Right kidney (tissue), 1 donor: ENCODE measurements at regions not wholly inside any gene's neighbourhood (a gene's known extent, or its start where the extent isn't known, plus 50 kb on each side); places are given as distances from the start of the nearest gene placed in this dataset.

Experiments
- DNase-seq: peaks from one replicate; pipeline ENCODE4 v3.0.0-alpha.2; 2016

GRCh38 chr12:42663621-42664020, 74.1 kb upstream of the PRICKLE1 start:
- no peak for DNase-seq

DNA sequence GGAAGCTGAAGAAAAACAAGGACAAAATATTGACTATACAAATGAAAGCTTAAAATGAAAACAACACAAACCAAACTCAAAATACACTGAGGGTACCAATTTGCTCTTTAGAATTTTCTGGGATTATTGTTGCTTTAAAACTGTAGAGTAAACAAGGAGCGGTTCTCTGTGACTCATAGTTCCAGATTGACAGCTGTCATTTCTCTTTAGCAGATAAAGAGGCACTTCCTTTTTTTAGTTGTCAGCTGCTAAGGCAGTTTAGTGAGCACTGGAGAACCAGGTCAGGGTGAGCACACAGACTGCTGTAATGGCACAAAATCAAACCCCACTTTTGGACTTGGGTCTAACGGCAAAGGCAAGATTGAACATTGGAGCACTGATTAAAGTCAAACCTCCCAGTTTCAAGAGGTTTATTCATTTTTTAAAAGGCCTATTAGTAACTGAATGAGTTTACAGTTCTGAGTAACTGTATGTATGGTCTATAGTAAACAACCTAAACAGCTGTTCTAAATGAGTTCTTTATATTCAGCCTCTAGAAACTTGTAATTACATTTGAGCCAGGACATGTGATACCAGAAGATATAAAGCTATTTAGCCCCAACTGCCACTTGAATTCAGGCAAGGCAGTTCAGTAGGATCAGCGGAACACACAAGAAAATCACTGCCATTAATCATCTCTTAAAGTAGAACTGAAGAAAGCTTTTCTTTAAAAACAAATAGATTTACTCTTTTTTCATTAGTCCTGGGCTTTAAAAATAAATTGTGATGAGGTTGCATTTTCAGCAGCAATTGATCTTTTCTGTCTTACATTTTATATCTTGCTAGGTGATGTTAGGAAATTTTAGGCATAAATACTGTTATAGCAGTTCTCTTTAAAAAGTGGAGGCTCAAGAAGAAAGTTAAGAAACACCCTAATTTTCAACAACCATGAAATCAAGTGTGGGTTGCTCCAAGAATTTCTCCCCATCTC, 71.7 kb upstream of the PRICKLE1 start:
- no peak for DNase-seq

DNA sequence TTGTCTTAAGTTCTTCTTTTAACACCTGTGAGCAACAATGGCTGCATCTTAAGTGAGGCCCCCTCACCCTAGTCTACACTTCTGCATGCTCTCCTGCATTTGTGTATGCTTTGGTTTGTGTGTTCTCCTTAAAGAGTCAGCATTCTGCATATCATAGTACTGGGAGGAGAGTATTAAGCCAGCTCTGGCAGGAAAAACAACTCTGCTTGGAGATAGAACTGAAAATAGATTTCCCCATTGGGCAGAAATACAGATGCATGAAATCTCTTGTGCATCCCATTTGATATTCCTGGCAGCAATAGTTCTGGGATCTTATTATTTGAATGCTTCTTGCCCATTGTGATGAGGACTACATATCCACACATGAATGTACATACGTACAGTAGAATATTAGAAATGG, 70.6 kb upstream of the PRICKLE1 start:
- no peak for DNase-seq

DNA sequence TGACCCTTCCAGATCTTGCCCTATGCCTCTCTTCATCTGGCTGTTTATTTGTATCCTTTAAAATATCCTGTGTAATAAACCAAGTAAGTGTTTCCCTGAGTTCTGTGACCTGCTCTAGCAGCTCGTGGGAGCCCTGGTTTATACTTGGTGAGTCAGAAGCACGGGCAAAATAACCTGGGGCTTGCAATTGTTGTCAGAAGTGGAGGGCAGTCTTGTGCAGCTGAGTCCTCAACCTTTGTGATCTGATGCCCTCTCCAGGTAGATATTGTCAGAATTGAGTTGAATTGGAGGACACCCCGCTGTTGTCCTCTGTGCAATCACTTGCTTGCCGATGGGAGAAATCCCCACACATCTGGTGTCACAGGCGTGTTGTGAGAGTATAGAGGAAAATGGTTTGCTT, 62.5 kb upstream of the PRICKLE1 start:
- no peak for DNase-seq

DNA sequence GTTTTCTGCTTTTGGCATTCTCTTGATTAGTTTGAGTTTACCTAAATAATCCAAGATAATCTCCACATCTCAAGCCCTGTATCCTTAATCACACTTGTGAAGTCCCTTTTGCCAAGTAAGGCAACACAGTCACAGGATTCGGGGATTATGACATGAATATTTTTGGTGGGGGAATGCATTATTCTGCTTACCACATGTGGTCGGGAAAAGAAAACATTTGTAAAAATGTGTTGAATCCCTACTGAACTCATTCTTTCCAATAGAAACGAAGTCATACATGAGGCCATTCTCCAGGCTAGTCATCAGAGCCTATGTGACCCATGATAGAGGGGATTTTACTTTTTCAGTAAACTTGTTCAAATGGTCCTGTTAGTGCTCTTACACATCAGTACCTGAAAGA, 58.5 kb upstream of the PRICKLE1 start:
- no peak for DNase-seq

DNA sequence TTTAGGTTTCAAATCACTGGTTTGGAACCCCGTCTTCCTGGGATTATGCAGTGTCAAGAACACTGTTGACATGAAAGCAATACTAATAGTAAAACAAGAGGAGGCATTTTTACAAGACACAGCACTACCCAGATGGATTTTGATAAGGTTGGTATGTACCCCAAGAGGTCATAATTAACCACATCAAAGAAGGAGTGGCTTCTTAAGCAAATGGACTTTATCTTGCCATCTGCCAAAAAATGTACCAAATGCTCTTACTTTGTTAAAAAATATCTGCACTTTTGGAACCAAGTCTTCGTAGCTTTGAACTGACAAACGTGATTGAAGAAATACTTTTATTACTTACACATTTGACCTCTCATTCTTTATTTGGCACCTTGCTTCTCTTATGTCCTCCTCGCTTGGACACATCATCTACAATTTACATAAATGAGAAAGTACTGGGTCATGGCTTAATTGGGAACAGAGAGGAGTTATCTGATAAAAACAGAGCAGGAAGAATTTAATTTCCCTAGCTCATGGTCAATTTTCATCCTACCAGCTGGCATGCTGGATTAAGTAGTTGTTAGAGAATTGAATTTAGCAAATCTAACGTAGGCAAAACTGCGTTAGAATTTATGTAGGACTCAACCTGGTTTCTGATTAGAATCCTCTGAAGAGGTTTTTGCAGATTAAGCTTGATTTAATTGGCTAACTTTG, 54.5 kb upstream of the PRICKLE1 start:
- DNase-seq, result no peak

- DNase-seq, result no peak
Measured at GRCh38 chr12:42641221-42641885, 51.8 kb upstream of the PRICKLE1 start.

DNA sequence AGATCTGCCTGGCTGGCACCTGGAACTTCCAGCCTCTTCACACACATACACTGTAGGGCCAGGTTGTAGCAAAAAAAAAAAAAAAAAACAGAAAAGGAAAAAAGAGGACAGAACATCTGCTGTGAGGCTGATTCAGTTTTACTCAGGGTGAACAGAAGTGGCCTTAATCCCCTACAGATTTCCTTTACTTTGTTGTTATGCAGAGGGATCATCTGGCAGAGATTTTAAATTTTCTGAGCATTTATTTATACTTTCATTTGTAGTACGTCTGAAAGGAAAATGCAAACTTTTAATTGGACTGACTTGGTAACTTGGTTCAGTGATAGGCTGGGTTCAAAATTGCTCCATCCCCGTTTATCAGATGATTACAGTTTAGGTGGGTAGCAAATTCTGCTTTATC, 50.8 kb upstream of the PRICKLE1 start:
- DNase-seq, result no peak

DNA sequence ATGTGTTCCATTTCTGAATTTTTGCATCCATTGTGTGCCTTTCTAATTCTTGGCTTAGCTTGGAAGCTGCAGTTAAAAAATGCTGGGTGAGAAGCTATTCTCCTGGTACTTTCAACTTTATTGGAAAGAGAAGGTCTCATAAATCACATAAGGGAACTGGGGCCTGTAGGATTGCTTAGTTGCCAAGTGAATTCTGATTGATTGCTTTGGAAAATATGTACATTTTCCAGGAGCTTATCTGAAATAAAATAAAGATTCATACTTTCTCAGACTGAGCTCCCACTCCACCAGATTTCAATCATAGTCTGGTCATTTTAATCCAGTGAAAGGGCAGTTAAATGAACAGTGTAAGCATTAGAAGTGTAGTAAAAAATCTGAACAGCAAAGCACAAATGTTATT, 50.0 kb upstream of the PRICKLE1 start:
- no peak for DNase-seq
